HG02678 (cell line): ENCODE measurements at regions not wholly inside any gene's neighbourhood (a gene's known extent, or its start where the extent isn't known, plus 50 kb on each side); places are given as distances from the start of the nearest gene placed in this dataset.
A peak's percentile ranks its signal among the peaks of the same experiment; 100 is the strongest.
"Not testable (repeated sequence)": the region's sequence is repeated elsewhere in the genome, so short reads cannot be mapped to it uniquely, and the experiment has no call there.

Source experiments
- ATAC-seq: cut with Tn5 transposase; IDR thresholded peaks from one replicate; pipeline ENCODE4 v1.9.1; 2021; ENCODE audit warnings: mild to moderate bottlenecking, moderate library complexity; ENCODE audit not compliant: unreplicated experiment

- no peak for ATAC-seq
Measured at GRCh38 chr13:54004026-54004699, 975.5 kb downstream of the OLFM4 start.

DNA sequence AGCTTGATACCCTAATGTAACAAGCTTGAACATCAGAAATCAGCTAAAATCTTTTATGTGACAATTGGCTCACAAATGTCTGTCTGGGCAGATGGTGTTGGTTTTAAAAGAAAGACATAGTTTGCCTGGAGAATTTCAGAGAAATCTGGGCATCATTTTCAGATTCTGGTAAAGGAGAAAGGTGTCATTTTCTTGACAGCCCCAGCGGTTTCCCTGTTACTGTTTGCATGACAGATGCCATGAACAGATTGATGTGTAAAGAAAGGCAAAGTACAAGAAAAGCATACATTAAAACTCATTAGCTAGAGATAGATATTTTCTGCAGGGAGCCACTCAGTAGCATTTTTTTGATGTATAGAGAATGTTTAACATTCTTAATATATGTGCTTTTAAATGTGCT lies 987.9 kb downstream of the OLFM4 start:
- no peak for ATAC-seq

- ATAC-seq, result no peak
Measured at GRCh38 chr13:54018485-54018884, 989.9 kb downstream of the OLFM4 start.

DNA sequence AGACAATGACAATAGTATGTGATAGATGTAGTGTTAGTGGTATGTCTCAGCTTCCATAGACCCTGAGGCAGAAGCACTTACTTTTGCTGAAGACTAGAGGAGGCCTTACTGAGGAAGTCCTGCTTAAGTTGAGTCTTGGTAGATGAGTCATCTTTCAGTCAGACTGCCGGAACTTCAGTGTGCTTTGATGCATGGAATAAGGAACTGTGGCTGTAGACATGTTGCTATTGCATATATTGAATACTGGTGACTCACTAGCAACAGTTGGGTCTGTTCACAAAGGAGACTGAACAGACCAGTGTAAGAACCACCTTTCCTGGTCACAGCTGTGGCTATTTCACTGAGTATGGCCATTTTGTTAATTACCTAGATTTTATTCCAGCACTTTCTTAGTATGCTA lies 1000.6 kb downstream of the OLFM4 start:
- peak; percentile 98 for ATAC-seq

DNA sequence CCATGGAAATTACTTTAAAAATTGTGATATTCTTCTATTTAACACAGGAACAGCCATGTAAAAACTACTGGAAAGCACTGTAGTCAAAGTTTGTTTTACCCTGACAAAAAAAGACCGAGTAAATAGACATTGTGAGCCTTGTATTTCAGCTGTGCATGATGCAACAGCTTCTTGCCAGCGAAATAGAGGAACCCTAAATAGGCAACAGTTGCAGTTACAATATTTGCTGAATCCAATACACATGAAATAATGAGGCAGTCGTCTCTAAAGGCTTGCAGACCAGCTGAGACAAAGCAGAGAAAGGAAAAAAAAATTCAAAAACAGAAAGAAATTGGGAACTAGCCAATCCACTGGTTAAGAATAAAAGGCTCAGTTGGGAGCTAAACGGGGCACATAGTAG lies 1001.1 kb downstream of the OLFM4 start:
- no peak for ATAC-seq

DNA sequence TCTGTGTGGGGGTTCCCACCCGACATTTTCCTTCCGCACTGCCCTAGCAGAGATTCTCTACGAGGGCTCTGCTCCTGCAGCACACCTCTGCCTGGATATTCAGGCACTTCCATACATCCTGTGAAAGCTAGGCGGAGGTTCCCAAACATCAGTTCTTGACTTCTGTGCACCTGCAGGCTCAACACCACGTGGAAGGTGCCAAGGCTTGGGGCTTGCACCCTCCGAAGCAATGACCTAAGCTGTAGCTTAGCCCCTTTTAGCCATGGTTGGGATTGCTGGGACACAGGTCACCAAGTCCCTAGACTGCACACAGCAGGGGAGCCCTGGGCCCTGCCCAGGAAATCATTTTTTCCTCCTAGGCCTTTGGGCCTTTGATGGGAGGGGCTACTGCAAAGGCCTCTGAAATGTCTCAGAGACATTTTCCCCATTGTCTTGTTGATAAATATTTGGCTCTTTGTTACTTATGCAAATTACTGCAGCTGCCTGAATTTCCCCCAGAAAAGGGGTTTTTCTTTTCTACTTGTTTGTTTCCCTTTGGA lies 1004.8 kb downstream of the OLFM4 start:
- no peak for ATAC-seq

DNA sequence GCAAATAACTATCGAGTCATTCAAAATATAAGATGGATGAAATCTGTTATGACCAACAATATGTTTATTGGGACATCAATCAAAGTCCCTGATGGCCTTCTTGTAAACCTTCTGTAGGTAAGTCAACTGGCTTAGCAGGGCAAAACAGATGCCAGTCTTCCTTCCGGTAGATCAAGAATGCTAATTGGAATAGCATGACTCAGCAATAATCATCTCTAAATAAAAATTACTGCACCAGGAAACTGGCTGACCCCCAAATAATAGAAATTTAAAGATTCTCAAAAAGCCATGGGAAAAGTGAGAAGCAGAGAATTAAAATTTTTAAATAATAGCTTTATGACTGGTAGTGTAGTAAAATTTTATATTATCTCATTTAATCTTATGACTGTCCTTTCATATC lies 1005.4 kb downstream of the OLFM4 start:
- ATAC-seq, result no peak

DNA sequence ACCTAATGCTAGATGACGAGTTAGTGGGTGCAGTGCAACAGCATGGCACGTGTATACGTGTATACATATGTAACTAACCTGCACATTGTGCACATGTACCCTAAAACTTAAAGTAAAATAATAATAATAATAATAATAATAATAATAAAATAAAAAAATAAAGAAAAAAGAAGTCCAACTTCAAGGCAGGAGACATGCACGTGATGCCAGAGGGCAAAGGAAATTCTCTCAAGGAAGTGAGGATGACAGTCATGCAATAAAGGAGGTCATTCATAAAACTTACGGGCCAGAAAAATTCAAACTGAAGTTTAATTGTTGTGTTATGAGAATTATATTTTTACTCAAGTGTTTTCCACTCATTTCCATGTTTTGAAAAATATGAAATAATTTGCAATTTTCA lies 1028.8 kb downstream of the OLFM4 start:
- not testable (repeated sequence) for ATAC-seq

DNA sequence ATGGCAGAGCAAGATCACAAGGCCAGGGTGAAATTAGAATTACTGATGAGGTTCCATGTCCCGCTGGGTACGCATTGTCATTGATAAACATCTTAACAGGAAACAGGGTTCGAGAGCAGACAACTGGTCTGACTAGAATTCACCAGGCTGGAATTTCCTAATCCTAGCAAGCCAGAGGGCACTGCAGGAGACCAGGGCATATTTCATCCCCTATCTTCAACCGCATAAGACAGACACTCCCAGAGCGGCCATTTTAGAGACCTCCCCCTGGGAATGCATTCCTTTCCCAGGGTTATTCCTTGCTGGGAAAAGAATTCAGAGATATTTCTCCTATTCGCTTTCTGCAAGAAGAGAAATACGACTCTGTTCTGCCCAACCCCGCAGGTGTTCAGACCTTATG lies 1041.3 kb downstream of the OLFM4 start:
- ATAC-seq, result not testable (repeated sequence)

DNA sequence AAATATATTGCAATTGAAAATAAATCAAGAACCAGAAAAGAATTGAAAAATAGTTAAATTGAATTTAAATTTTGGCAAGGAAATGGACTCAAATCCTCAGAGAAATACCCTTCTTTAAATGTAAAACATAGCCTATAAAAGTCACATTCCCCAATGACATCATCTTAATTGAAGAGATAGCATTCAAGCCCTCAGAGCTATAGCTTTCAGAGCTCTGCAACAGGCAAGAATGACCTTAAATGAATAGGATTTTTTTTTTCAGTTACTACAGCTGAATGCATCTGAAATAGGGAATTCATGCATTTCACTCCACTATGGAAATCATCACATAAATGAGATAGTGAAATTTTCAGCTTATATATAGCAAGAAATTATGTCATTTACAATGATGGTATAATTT lies 1049.0 kb downstream of the OLFM4 start:
- no peak for ATAC-seq

DNA sequence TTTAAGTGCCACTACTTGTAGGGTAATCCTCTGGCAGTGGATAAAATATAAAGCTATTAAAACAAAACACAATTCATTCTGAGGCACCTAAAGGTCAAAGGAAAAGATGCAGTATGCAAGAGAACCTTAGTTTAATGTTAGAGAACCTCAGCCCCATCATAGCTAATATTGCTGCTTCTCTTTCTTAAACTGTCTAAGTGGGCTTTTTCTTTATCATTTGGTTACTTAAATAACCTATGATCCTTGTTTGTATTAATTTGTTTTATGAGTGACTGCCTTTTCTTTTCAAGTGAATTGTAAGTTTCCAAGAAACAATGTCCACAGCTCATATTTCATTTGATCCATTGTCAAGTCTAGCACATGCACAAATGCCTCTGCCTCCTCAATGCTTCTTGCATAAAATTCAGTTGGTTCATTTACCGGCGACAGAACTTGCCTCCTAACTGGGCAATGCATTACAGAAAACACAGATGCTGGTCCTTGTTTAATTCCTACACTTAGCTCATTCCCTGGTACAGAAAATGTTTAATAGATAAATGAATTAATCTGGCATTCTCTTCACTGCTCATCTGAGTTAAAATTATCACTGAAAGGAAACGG lies 1049.8 kb downstream of the OLFM4 start:
- no peak for ATAC-seq

DNA sequence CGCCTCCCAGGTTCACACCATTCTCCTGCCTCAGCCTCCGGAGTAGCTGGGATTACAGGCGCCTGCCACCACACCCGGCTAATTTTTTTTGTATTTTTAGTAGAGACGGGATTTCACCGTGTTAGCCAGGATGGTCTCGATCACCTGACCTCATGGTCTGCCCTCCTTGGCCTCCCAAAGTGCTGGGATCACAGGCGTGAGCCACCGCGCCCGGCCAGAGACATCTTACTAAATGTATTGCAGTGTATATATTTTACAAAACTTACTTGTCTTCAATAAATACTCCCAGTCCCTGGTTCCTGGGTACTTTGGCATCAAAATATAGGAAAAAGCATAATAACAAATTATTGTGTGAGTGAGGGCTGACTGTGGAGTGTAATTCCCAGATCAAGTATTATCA lies 1053.7 kb downstream of the OLFM4 start:
- not testable (repeated sequence) for ATAC-seq

GRCh38 chr13:54091884-54092283 lies 1063.3 kb downstream of the OLFM4 start:
- ATAC-seq, result no peak

- no peak for ATAC-seq
Measured at GRCh38 chr13:54092686-54093085, 1064.1 kb downstream of the OLFM4 start.

GRCh38 chr13:54110597-54110996 lies 1082.0 kb downstream of the OLFM4 start:
- no peak for ATAC-seq

DNA sequence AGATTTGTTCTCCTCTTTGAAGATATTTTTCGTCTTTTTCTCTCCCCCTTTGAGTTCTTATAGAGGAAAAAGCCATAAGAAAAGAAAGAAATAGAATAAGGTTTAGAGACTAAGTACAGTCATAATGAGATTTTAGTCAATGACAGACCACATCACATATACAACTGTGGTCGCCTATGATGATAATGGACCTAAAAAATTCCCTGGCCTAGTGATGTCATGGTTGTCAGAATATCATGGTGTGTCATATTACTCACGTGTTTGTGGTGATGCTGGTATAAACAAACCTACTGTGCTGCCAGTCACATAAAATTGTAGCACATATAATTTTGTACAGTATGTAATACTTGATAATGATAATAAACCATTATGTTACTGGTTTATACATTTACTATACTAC lies 1096.1 kb downstream of the OLFM4 start:
- no peak for ATAC-seq

DNA sequence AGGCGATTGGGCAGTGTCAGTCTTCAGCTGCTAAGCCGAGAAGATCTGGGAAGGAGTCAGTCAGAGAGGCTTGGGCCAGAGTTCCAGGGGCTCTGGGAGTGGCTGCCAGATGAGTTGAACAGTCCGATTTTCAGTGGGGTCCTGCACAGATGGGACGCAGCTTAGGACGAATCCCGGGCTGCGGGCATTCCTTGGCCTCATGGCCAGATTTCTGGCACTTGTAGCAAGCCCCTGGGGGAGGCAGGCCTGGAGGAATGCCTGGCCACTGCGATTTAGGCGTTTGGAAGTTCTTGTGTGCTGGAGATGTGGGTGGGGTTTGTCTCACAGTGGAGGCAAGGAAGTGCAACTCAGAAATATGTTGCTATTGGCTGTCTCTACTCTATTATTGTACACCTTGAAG lies 1102.3 kb downstream of the OLFM4 start:
- not testable (repeated sequence) for ATAC-seq

DNA sequence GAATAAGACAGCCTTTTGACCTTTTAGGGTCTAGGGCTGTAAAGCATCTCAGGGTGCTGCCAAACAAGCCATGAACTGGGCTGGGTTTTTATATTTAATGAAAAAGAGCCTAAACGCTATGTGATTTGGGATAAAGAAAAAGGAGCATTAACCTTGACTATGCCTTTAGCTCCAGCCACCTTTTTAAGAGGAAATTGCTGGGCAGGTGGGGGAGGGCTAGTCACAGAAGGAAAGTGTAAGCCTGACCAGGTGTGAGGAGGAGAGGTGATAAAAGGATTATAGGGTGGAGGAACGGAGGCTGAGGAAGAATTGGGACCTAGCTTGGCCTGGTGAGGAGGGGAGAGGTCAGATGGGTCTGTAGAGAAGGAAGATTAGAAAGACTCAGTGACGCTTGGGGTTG lies 1102.8 kb downstream of the OLFM4 start:
- ATAC-seq, result not testable (repeated sequence)

DNA sequence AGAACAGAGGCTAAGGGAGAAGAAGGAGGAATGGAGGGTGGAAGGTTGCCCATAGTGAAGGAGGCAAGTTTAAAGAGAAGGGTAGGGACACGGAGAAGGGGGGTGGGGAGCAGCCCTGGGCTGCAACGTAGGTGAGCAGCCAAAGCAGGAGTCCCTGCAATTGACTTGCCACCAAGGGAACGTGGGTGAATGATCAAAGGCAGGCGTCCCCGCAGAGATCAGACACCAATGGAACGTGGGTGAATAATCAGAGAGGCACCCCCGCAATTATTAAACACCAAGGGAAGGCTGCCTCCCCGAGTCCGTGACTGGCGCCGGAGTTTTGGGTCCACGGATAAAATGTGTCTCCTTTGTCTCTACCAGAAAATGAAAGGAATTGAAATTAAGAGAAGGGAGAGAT lies 1103.5 kb downstream of the OLFM4 start:
- ATAC-seq, result not testable (repeated sequence)

DNA sequence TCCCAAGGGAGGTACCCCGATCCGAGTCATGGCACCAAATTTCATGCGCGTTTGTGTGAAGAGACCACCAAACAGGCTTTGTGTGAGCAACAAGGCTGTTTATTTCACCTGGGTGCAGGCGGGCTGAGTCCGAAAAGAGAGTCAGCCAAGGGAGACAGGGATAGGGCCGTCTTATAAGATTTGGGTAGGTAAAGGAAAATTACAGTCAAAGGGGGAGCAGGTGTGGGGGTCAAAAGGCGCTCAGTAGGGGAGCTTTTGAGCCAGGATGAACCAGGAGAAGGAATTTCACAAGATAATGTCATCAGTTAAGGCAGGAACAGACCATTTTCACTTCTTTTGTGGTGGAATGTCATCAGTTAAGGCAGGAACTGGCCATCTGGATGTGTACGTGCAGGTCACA lies 1104.1 kb downstream of the OLFM4 start:
- not testable (repeated sequence) for ATAC-seq

DNA sequence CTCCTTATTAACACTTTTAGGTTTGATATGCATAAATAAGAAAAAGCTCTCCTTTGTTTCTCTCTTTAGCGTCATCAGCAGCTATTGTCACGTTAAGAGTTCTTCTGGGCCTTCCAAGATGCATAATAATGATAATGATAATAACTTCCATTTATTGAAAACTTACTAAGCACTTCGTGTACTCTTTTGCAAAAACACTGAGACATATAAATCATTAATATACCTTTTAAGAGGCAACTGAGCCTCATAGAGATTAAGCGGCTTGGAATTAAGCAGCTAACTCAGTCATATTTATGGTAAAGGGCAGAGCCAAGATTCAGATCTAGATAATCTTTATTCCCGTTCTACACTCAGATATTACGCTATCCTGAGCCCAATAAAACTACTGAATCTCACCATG lies 1105.1 kb downstream of the OLFM4 start:
- no peak for ATAC-seq

GRCh38 chr13:54144828-54145227 lies 1116.2 kb downstream of the OLFM4 start:
- no peak for ATAC-seq

- no peak for ATAC-seq
Measured at GRCh38 chr13:54150851-54151250, 1122.2 kb downstream of the OLFM4 start.
